AG09309 (cell line): ENCODE measurements at regions not wholly inside any gene's neighbourhood (a gene's known extent, or its start where the extent isn't known, plus 50 kb on each side); places are given as distances from the start of the nearest gene placed in this dataset.
"Not testable (repeated sequence)": the region's sequence is repeated elsewhere in the genome, so short reads cannot be mapped to it uniquely, and the experiment has no call there.

ENCODE experiments used
- DNase-seq: peaks from one replicate; pipeline ENCODE4 v3.0.0-alpha.2; 2010; ENCODE audit warnings: low read depth
- H3K4me3 ChIP-seq: 2 replicates; pipeline ENCODE4 v1.5.1; 2011; ENCODE audit warnings: mild to moderate bottlenecking, low read depth, low read length, moderate library complexity; ENCODE audit not compliant: control insufficient read depth
- CTCF ChIP-seq: IDR thresholded peaks from 2 replicates; pipeline ENCODE4 v1.5.1; 2011; ENCODE audit warnings: mild to moderate bottlenecking, low read depth, low read length, inconsistent platforms; ENCODE audit not compliant: insufficient read depth, control insufficient read depth; ENCODE audit errors: missing control alignments

- TF ChIP-seq CTCF = no peak
- no peak for DNase-seq
- no peak overlapping the region for H3K4me3 ChIP-seq
Observed at GRCh38 chr11:101807531-101807930, 107.3 kb upstream of the CEP126 start.

- no peak overlapping the region for H3K4me3 ChIP-seq
- TF ChIP-seq CTCF = no peak
Observed at GRCh38 chr11:101803651-101804050, 111.2 kb upstream of the CEP126 start.

GRCh38 chr11:101797335-101797734 lies 117.5 kb upstream of the CEP126 start:
- no peak overlapping the region for H3K4me3 ChIP-seq
- no peak for DNase-seq
- TF ChIP-seq CTCF = no peak

More at GRCh38 chr11:101803651-101804050, 111.2 kb upstream of the CEP126 start:
- no peak for DNase-seq

GRCh38 chr11:101792814-101793213 lies 122.0 kb upstream of the CEP126 start:
- H3K4me3 ChIP-seq = no peak overlapping the region
- DNase-seq = no peak
- TF ChIP-seq CTCF = no peak

GRCh38 chr11:101786916-101787315 lies 127.9 kb upstream of the CEP126 start:
- TF ChIP-seq CTCF = no peak
- no peak overlapping the region for H3K4me3 ChIP-seq
- DNase-seq = no peak

GRCh38 chr11:101786421-101786820 lies 128.4 kb upstream of the CEP126 start:
- no peak for TF ChIP-seq CTCF
- H3K4me3 ChIP-seq = no peak overlapping the region
- no peak for DNase-seq

GRCh38 chr11:101779167-101779566 lies 135.6 kb upstream of the CEP126 start:
- DNase-seq, H3K4me3 ChIP-seq: not testable (repeated sequence)
